Keratinocyte (primary cell): ENCODE measurements at regions not wholly inside any gene's neighbourhood (a gene's known extent, or its start where the extent isn't known, plus 50 kb on each side); places are given as distances from the start of the nearest gene placed in this dataset.

ENCODE experiments used
- EZH2 ChIP-seq: IDR thresholded peaks from one replicate; pipeline ENCODE4 v1.6.1; 2012; ENCODE audit warnings: inconsistent platforms, mild to moderate bottlenecking, low read length, moderate library complexity
- TF ChIP-seq, protein P1 (sequence below), 3 experiments: IDR thresholded peaks in 1 of 3; conservative IDR thresholded peaks in 1 of 3; optimal IDR thresholded peaks in 1 of 3; 2 replicates in 2 of 3; 3 replicates in 1 of 3; pipeline versions ENCODE3 to v1.5.1; 2011; ENCODE audit warnings: low read length in 3 of 3, mild to moderate bottlenecking in 3 of 3, moderate library complexity in 2 of 3, control low read depth in 1 of 3, inconsistent platforms in 1 of 3; ENCODE audit not compliant: insufficient read depth in 2 of 3; ENCODE audit errors: extremely low read depth in 1 of 3

DNA sequence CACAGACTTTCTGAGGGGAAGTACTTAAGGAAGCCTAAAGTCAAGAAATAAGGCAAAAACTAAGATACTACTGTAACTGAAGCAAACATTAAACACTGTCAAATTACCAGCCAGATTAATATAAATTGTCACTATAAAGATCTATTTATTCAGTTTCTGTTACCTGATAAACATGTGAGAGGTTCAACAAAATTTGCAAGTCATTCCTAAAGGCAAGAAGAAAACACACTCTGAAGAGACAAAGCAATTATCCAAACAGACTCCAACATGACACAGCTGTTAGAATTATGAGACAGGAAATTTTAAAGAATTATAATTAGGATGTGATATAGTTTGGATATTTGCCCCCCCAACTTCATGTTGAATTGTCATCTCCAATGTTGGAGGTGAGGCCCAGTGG, 140.4 kb upstream of the COL3A1 start:
- TF ChIP-seq, protein P1, sequence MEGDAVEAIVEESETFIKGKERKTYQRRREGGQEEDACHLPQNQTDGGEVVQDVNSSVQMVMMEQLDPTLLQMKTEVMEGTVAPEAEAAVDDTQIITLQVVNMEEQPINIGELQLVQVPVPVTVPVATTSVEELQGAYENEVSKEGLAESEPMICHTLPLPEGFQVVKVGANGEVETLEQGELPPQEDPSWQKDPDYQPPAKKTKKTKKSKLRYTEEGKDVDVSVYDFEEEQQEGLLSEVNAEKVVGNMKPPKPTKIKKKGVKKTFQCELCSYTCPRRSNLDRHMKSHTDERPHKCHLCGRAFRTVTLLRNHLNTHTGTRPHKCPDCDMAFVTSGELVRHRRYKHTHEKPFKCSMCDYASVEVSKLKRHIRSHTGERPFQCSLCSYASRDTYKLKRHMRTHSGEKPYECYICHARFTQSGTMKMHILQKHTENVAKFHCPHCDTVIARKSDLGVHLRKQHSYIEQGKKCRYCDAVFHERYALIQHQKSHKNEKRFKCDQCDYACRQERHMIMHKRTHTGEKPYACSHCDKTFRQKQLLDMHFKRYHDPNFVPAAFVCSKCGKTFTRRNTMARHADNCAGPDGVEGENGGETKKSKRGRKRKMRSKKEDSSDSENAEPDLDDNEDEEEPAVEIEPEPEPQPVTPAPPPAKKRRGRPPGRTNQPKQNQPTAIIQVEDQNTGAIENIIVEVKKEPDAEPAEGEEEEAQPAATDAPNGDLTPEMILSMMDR (optimal IDR thresholded peaks at IDR 0.05 in 1 of 3, IDR thresholded peaks at IDR 0.05 in 1 of 3, conservative IDR thresholded peaks at IDR 0.05 in 1 of 3; ENCODE audit: extremely low read depth in 1 of 3, insufficient read depth in 2 of 3, low read length in 3 of 3), result no peak
- no peak for TF ChIP-seq EZH2
